ENCODE measurements at regions not wholly inside any gene's neighbourhood (a gene's known extent, or its start where the extent isn't known, plus 50 kb on each side); places are given as distances from the start of the nearest gene placed in this dataset.

DNA sequence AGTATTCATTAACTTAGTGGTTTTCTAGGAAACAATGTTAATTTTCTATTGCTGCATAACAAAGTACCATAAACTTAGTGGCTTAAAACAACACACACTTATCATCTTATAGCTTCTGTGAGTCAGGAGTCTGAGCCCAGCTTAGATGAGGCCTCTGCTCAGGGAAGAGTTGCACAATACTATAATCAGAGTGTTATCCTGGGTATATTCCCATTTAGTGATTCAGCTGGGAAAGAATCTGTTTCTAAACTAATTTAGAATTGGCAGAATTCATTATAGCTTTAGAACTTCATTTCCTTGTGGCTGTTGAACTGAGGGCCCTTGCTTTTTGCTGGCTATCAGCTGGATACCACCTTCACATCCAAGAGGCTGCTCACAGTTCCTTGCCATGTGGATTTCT, 515.5 kb downstream of the BRINP3 start:
- ChIA-PET POLR2A (no interaction called here), CTCF (no interaction called here)
- TF ChIP-seq, protein P1, sequence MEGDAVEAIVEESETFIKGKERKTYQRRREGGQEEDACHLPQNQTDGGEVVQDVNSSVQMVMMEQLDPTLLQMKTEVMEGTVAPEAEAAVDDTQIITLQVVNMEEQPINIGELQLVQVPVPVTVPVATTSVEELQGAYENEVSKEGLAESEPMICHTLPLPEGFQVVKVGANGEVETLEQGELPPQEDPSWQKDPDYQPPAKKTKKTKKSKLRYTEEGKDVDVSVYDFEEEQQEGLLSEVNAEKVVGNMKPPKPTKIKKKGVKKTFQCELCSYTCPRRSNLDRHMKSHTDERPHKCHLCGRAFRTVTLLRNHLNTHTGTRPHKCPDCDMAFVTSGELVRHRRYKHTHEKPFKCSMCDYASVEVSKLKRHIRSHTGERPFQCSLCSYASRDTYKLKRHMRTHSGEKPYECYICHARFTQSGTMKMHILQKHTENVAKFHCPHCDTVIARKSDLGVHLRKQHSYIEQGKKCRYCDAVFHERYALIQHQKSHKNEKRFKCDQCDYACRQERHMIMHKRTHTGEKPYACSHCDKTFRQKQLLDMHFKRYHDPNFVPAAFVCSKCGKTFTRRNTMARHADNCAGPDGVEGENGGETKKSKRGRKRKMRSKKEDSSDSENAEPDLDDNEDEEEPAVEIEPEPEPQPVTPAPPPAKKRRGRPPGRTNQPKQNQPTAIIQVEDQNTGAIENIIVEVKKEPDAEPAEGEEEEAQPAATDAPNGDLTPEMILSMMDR (IDR thresholded peaks at IDR 0.05; ENCODE audit: insufficient read depth, low read length, missing control alignments): no peak
- peak; percentile 37 for DNase-seq (ENCODE audit: low read depth, low spot score)
- H3K4me3 ChIP-seq (ENCODE audit: low read depth, low read length): no peak overlapping the region

- POLR2A ChIA-PET: no interaction called here
Observed at GRCh38 chr1:189970331-189971230, 507.1 kb downstream of the BRINP3 start.

GRCh38 chr1:189971656-189972055, 506.0 kb downstream of the BRINP3 start:
- no peak overlapping the region for H3K4me3 ChIP-seq (ENCODE audit: low read depth, low read length)
- no peak for DNase-seq (ENCODE audit: low read depth, low spot score)
- CTCF ChIA-PET: no interaction called here
- POLR2A ChIA-PET: no interaction called here
- TF ChIP-seq, protein P1 (IDR thresholded peaks at IDR 0.05; ENCODE audit: insufficient read depth, low read length, missing control alignments): no peak

More at GRCh38 chr1:189970331-189971230, 507.1 kb downstream of the BRINP3 start:
- no peak overlapping the region for H3K4me3 ChIP-seq (ENCODE audit: low read depth, low read length)
- DNase-seq (ENCODE audit: low read depth, low spot score): no peak
- CTCF ChIA-PET: no interaction called here
- TF ChIP-seq, protein P1 (IDR thresholded peaks at IDR 0.05; ENCODE audit: insufficient read depth, low read length, missing control alignments): no peak

DNA sequence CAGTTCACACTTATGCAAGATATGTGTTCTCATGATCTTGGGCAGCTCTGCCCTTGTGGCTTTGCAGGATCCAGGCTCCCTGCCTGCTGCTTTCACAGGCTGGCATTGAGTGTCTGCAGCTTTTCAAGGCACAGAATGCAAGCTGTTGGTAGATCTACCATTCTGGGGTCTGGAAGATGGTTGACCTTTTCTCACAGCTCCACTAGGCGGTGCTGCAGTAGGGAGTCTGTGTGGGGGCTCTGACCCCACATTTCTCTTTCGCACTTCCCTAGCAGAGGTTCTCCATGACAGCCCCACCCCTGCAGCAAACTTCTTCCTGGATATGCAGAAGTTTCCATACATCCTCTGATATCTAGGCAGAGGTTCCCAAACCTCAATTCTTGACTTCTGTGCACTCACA, 500.5 kb downstream of the BRINP3 start:
- H3K4me3 ChIP-seq (ENCODE audit: low read depth, low read length): no peak overlapping the region
- ChIA-PET CTCF (no interaction called here), POLR2A (no interaction called here)
- TF ChIP-seq, protein P1 (IDR thresholded peaks at IDR 0.05; ENCODE audit: insufficient read depth, low read length, missing control alignments): no peak
- no peak for DNase-seq (ENCODE audit: low read depth, low spot score)

DNA sequence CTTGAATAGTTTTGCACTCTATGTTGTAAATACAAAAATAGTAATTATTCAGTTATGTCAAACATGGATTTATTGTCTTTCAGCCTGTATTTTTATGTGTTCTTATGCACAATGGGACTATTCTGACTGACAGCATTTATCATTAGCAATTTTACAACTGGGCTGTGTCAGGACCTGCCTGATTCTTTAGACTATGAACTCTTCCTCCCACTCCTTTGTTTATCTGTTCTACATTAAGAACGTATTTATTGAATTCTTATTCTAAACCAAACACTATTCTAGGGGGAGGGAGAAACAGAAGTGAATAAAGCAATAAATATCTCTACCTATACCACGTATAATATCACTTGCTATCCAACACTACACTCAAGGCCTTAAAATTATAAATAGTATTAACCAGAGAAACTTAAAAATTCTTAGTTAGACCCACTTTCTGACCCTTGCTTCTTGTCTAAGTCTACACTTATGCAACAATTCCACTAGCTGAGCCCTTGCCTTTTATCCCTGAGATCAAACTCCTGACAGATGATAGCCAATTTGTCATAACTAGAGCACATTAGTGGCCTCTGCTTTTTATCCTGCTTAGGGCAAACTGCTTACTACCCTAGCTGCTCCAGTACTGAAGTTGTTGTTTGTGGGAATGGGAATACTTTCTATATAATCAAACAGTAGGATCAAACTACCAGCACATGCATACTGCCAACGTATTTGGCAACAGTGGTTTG, 494.3 kb downstream of the BRINP3 start:
- no peak overlapping the region for H3K4me3 ChIP-seq (ENCODE audit: low read depth, low read length)
- CTCF ChIA-PET: no interaction called here
- no peak for DNase-seq (ENCODE audit: low read depth, low spot score)
- TF ChIP-seq, protein P1 (IDR thresholded peaks at IDR 0.05; ENCODE audit: insufficient read depth, low read length, missing control alignments): no peak
- POLR2A ChIA-PET: no interaction called here

- ChIA-PET CTCF (no interaction called here), POLR2A (no interaction called here)
- H3K4me3 ChIP-seq (ENCODE audit: low read depth, low read length): no peak overlapping the region
- TF ChIP-seq, protein P1 (IDR thresholded peaks at IDR 0.05; ENCODE audit: insufficient read depth, low read length, missing control alignments): no peak
- no peak for DNase-seq (ENCODE audit: low read depth, low spot score)
Observed at GRCh38 chr1:189986516-189986915, 491.1 kb downstream of the BRINP3 start.
